Left lung (tissue), 4 donors: ENCODE measurements at regions not wholly inside any gene's neighbourhood (a gene's known extent, or its start where the extent isn't known, plus 50 kb on each side); places are given as distances from the start of the nearest gene placed in this dataset.

Experiments used
- ATAC-seq: fragments of 200-7000 bp; cut with Tn5 transposase; one replicate; pipeline ENCODE4 v1.9.1; 2020; ENCODE audit warnings: moderate library complexity
- DNase-seq, 4 donors: peaks; one replicate each; pipeline ENCODE4 v3.0.0-alpha.2; 2013 to 2020
- H3K27ac ChIP-seq, 2 donors: fragments of 200-600 bp; sonication (generic) in 1 of 2; one replicate each; pipeline versions ENCODE4 v1.5.0 to v1.8.0; 2020 to 2021
- H3K27me3 ChIP-seq, 2 donors: fragments of 200-600 bp; sonication (generic) in 1 of 2; one replicate each; pipeline versions ENCODE4 v1.5.0 to v1.8.0; 2020 to 2021
- H3K36me3 ChIP-seq, 2 donors: fragments of 200-600 bp; sonication (generic) in 1 of 2; one replicate each; pipeline versions ENCODE4 v1.5.0 to v1.8.0; 2020 to 2021
- H3K4me1 ChIP-seq, 2 donors: fragments of 200-600 bp; one replicate each; pipeline ENCODE4 v1.8.0; 2021
- H3K4me3 ChIP-seq, 2 donors: fragments of 200-600 bp; sonication (generic) in 1 of 2; one replicate each; pipeline versions ENCODE4 v1.5.0 to v1.8.0; 2020 to 2021; ENCODE audit warnings: mild to moderate bottlenecking in 1 of 2
- H3K9me3 ChIP-seq, 2 donors: fragments of 200-600 bp; sonication (generic) in 1 of 2; one replicate each; pipeline versions ENCODE4 v1.5.0 to v1.8.0; 2020 to 2021
- CTCF ChIP-seq, 2 donors: fragments of 200-600 bp; sonication (generic) in 1 of 2; IDR thresholded peaks; one replicate each; pipeline versions ENCODE4 v1.5.0 to v1.8.0; 2021; ENCODE audit warnings: antibody characterized with exemption in 2 of 2
- intact Hi-C, 2 donors: fragments of 100-400 bp; cut with DNase I; formaldehyde crosslinking; loops; one replicate each; pipeline versions ENCODE4 v1.11.2 to v1.14.2; 2022
- donor health status: DM: no; HTN: yes; CAD: no.
- donor health status: DM: no; HTN: no; CAD: no.

- no peaks in the 10 kb centered on the region for H3K27me3 ChIP-seq
- peaks cover 0 to 5% of the 10 kb centered on the region in 2 donors for H3K9me3 ChIP-seq
- DNase-seq = no peak
- H3K27ac ChIP-seq = no peak overlapping the region
- intact Hi-C loops = no loop called here
- no peaks in the 10 kb centered on the region for H3K36me3 ChIP-seq
- H3K4me1 ChIP-seq = no peaks in the 10 kb centered on the region
- no peak for ATAC-seq
- no peak for TF ChIP-seq CTCF (IDR thresholded peaks at IDR 0.05)
- no peak overlapping the region for H3K4me3 ChIP-seq
Measured at GRCh38 chr1:222129041-222129440, 387.2 kb upstream of the DUSP10 start.

GRCh38 chr1:222127526-222128152 is 385.8 kb upstream of the DUSP10 start:
- intact Hi-C loops = no loop called here
- no peaks in the 10 kb centered on the region for H3K36me3 ChIP-seq
- H3K4me1 ChIP-seq = no peaks in the 10 kb centered on the region
- no peak for TF ChIP-seq CTCF (IDR thresholded peaks at IDR 0.05)
- H3K27me3 ChIP-seq = no peaks in the 10 kb centered on the region
- no peak overlapping the region for H3K27ac ChIP-seq
- H3K9me3 ChIP-seq = no peaks in the 10 kb centered on the region
- ATAC-seq (no peak), DNase-seq (no peak)
- no peak overlapping the region for H3K4me3 ChIP-seq

- no peaks in the 10 kb centered on the region for H3K9me3 ChIP-seq
- intact Hi-C loops = no loop called here
- no peak overlapping the region for H3K4me3 ChIP-seq
- no peaks in the 10 kb centered on the region for H3K27me3 ChIP-seq
- ATAC-seq (no peak), DNase-seq (no peak)
- no peak overlapping the region for H3K27ac ChIP-seq
- H3K4me1 ChIP-seq = no peaks in the 10 kb centered on the region
- TF ChIP-seq CTCF (IDR thresholded peaks at IDR 0.05) = no peak
- no peaks in the 10 kb centered on the region for H3K36me3 ChIP-seq
Measured at GRCh38 chr1:222127096-222127495, 385.2 kb upstream of the DUSP10 start.

- Histone ChIP-seq H3K4me1 (no peaks in the 10 kb centered on the region), H3K27me3 (no peaks in the 10 kb centered on the region), H3K36me3 (no peaks in the 10 kb centered on the region), H3K4me3 (no peak overlapping the region), H3K9me3 (no peaks in the 10 kb centered on the region), H3K27ac (no peak overlapping the region)
- ATAC-seq (no peak), DNase-seq (no peak)
- TF ChIP-seq CTCF (IDR thresholded peaks at IDR 0.05) = no peak
- intact Hi-C loops = no loop called here
Measured at GRCh38 chr1:222126052-222126451, 384.2 kb upstream of the DUSP10 start.

- Histone ChIP-seq H3K27ac (no peak overlapping the region), H3K4me1 (no peaks in the 10 kb centered on the region), H3K27me3 (no peaks in the 10 kb centered on the region), H3K9me3 (no peaks in the 10 kb centered on the region), H3K36me3 (no peaks in the 10 kb centered on the region), H3K4me3 (no peak overlapping the region)
- intact Hi-C loops = no loop called here
- no peak for TF ChIP-seq CTCF (IDR thresholded peaks at IDR 0.05)
- DNase-seq (no peak), ATAC-seq (no peak)
Measured at GRCh38 chr1:222124602-222125001, 382.7 kb upstream of the DUSP10 start.
